ENCODE measurements at regions not wholly inside any gene's neighbourhood (a gene's known extent, or its start where the extent isn't known, plus 50 kb on each side); places are given as distances from the start of the nearest gene placed in this dataset.

- TF ChIP-seq POLR2A (IDR thresholded peaks at IDR 0.05; ENCODE audit: low read depth, low read length) (no peak), TAF1 (IDR thresholded peaks at IDR 0.05; ENCODE audit: borderline replicate concordance, low read depth, low read length) (no peak), POLR2AphosphoS5 (IDR thresholded peaks at IDR 0.05; ENCODE audit: low read depth, low read length) (no peak)
Measured at GRCh38 chr11:27187075-27187847, 146.6 kb downstream of the BBOX1 start.

All from GM12892 (cell line).